ENCODE measurements at regions not wholly inside any gene's neighbourhood (a gene's known extent, or its start where the extent isn't known, plus 50 kb on each side); places are given as distances from the start of the nearest gene placed in this dataset.

DNA sequence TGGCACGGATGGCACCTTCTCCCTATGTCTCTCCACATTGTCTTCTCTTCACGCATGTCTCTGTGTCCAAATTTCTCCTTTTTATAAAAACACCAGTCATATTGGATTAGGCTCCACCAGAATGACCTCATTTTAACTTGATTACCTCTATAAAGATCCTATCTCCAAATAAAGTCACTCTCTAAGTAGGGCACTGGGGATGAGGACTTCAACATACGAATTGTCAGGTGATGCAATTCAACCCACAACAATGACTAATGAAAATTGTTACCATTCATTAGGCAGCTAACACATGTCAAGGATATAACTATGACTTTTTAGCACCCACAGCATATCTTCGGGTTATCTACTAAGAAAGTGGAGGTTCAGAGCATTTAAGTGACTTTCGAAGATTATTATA lies 55.5 kb upstream of the USP47 start:
- DNase-seq (ENCODE audit: low spot score) = no peak

DNA sequence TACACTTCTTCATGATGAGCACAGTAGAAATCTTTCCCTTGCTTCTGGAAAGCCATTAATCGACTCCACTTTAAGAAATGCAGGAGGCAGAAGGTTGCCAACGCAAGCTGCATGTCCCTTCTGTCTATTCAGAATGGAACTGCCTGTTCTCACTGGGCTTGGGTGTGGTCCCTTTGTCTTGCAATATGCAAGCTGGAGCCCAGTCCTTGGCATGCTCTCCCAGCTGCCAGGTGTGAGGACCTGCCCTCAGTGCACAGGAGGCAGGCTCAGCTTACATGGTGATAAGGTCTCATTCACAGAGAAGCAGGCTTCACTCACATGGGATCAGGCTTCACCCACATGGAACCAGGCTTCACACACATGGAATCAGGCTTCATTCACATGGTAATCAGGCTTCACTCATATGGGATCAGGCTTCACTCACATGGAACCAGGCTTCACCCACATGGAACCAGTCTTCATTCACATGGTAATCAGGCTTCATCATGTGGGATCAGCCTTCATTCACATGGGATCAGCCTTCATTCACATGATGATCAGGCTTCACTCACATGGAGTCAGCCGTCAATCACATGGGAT lies 59.2 kb upstream of the USP47 start:
- no peak overlapping the region for H3K14ac ChIP-seq (ENCODE audit: low read length)
- no peak overlapping the region for H2AFZ ChIP-seq (ENCODE audit: low read length)
- no peak overlapping the region for H2BK15ac ChIP-seq (ENCODE audit: low read length)
- H3K23ac ChIP-seq (ENCODE audit: low read depth, low read length, poor library complexity) = no peak overlapping the region
- no peaks in the 10 kb centered on the region for H3K9me3 ChIP-seq (replicated peaks in 1 of 2; ENCODE audit: control insufficient read depth in 2 of 2, insufficient read depth in 1 of 2, low read depth in 1 of 2, low read length in 2 of 2)
- no peak overlapping the region for H4K91ac ChIP-seq (ENCODE audit: low read depth, low read length, poor library complexity)
- no peaks in the 10 kb centered on the region for H3K4me1 ChIP-seq (ENCODE audit: control insufficient read depth in 2 of 2, insufficient read depth in 1 of 2, low read depth in 1 of 2, low read length in 2 of 2)
- no peak overlapping the region for H4K8ac ChIP-seq (ENCODE audit: low read depth, low read length)
- no peak overlapping the region for H3K4me2 ChIP-seq (ENCODE audit: insufficient read depth, low read length, poor library complexity, severe bottlenecking)
- H3K4me3 ChIP-seq (ENCODE audit: low read length in 2 of 2) = peak overlapping the region in 1 of 2 donors; percentile 8
- H3K27me3 ChIP-seq (ENCODE audit: control insufficient read depth in 3 of 3, insufficient read depth in 3 of 3, low read depth in 1 of 3, low read length in 3 of 3) = no peaks in the 10 kb centered on the region
- H3K4ac ChIP-seq (ENCODE audit: low read length) = no peak overlapping the region
- no peaks in the 10 kb centered on the region for H3K79me1 ChIP-seq (ENCODE audit: low read depth, low read length)
- no peak overlapping the region for H2BK12ac ChIP-seq (ENCODE audit: low read length)
- no peak overlapping the region for H2AK5ac ChIP-seq (ENCODE audit: low read depth, low read length)
- no peak overlapping the region for H3K9ac ChIP-seq (ENCODE audit: low read depth, low read length, poor library complexity)
- H2BK120ac ChIP-seq (ENCODE audit: low read depth, low read length) = no peak overlapping the region
- no peak overlapping the region for H2BK5ac ChIP-seq (ENCODE audit: low read length)
- H3K18ac ChIP-seq (ENCODE audit: low read length) = no peak overlapping the region
- H3K27ac ChIP-seq (replicated peaks; ENCODE audit: low read length) = no peak overlapping the region
- no peaks in the 10 kb centered on the region for H3K36me3 ChIP-seq (replicated peaks in 1 of 2; ENCODE audit: control insufficient read depth in 2 of 2, insufficient read depth in 2 of 2, low read length in 2 of 2)
- no CpG with 5 or more reads among the region's 3 CpGs for WGBS, 2 donors (ENCODE audit: extremely low coverage in 2 of 2, insufficient read length in 2 of 2, insufficient replicate concordance in 1 of 2)
- no peak for DNase-seq (ENCODE audit: low spot score)

More for the DNA sequence above, 55.5 kb upstream of the USP47 start:
- Histone ChIP-seq H2AK5ac (ENCODE audit: low read depth, low read length) (no peak overlapping the region), H3K27me3 (ENCODE audit: control insufficient read depth in 3 of 3, insufficient read depth in 3 of 3, low read depth in 1 of 3, low read length in 3 of 3) (no peaks in the 10 kb centered on the region), H2BK5ac (ENCODE audit: low read length) (no peak overlapping the region), H2AFZ (ENCODE audit: low read length) (no peak overlapping the region), H3K14ac (ENCODE audit: low read length) (no peak overlapping the region), H2BK15ac (ENCODE audit: low read length) (no peak overlapping the region), H3K4me1 (ENCODE audit: control insufficient read depth in 2 of 2, insufficient read depth in 1 of 2, low read depth in 1 of 2, low read length in 2 of 2) (no peaks in the 10 kb centered on the region), H3K4me3 (ENCODE audit: low read length in 2 of 2) (no peak overlapping the region), H2BK12ac (ENCODE audit: low read length) (no peak overlapping the region), H4K8ac (ENCODE audit: low read depth, low read length) (no peak overlapping the region), H3K9ac (ENCODE audit: low read depth, low read length, poor library complexity) (no peak overlapping the region), H3K18ac (ENCODE audit: low read length) (no peak overlapping the region), H3K27ac (replicated peaks; ENCODE audit: low read length) (no peak overlapping the region), H3K4me2 (ENCODE audit: insufficient read depth, low read length, poor library complexity, severe bottlenecking) (no peak overlapping the region), H2BK120ac (ENCODE audit: low read depth, low read length) (no peak overlapping the region), H3K23ac (ENCODE audit: low read depth, low read length, poor library complexity) (no peak overlapping the region), H4K91ac (ENCODE audit: low read depth, low read length, poor library complexity) (no peak overlapping the region), H3K9me3 (replicated peaks in 1 of 2; ENCODE audit: control insufficient read depth in 2 of 2, insufficient read depth in 1 of 2, low read depth in 1 of 2, low read length in 2 of 2) (no peaks in the 10 kb centered on the region), H3K79me1 (ENCODE audit: low read depth, low read length) (no peaks in the 10 kb centered on the region), H3K36me3 (replicated peaks in 1 of 2; ENCODE audit: control insufficient read depth in 2 of 2, insufficient read depth in 2 of 2, low read length in 2 of 2) (no peaks in the 10 kb centered on the region), H3K4ac (ENCODE audit: low read length) (no peak overlapping the region)
- WGBS, 2 donors (ENCODE audit: extremely low coverage in 2 of 2, insufficient read length in 2 of 2, insufficient replicate concordance in 1 of 2) = no CpG with 5 or more reads among the region's 5 CpGs

DNA sequence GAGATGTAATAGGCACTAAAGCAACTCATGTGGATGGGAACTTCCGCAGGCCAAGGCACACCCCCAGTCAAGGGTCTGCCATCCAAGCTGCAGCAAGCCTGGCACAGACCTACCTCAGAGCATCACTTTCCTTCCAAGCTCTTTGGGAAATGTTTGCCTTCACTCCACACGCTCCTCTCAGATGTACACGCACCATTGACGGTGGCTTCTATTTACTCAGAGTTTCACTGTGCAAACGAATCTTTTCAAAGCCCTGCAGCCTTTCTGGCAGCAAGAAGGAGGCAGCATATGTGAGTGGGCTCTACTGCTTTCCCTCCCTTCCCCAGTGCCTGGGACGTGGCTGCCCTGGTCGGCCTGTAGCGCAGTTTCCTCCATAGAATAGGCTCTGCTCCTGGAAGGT lies 60.9 kb upstream of the USP47 start:
- no peak overlapping the region for H3K4me3 ChIP-seq (ENCODE audit: low read length in 2 of 2)
- H2BK5ac ChIP-seq (ENCODE audit: low read length) = no peak overlapping the region
- H3K36me3 ChIP-seq (replicated peaks in 1 of 2; ENCODE audit: control insufficient read depth in 2 of 2, insufficient read depth in 2 of 2, low read length in 2 of 2) = no peaks in the 10 kb centered on the region
- no peak overlapping the region for H2BK12ac ChIP-seq (ENCODE audit: low read length)
- H4K91ac ChIP-seq (ENCODE audit: low read depth, low read length, poor library complexity) = no peak overlapping the region
- H3K9ac ChIP-seq (ENCODE audit: low read depth, low read length, poor library complexity) = no peak overlapping the region
- no peak overlapping the region for H2AK5ac ChIP-seq (ENCODE audit: low read depth, low read length)
- no peak for DNase-seq (ENCODE audit: low spot score)
- peaks cover 0 to 5% of the 10 kb centered on the region in 2 donors for H3K4me1 ChIP-seq (ENCODE audit: control insufficient read depth in 2 of 2, insufficient read depth in 1 of 2, low read depth in 1 of 2, low read length in 2 of 2)
- no peak overlapping the region for H2BK120ac ChIP-seq (ENCODE audit: low read depth, low read length)
- no peaks in the 10 kb centered on the region for H3K9me3 ChIP-seq (replicated peaks in 1 of 2; ENCODE audit: control insufficient read depth in 2 of 2, insufficient read depth in 1 of 2, low read depth in 1 of 2, low read length in 2 of 2)
- no peak overlapping the region for H3K4ac ChIP-seq (ENCODE audit: low read length)
- H2BK15ac ChIP-seq (ENCODE audit: low read length) = no peak overlapping the region
- no peak overlapping the region for H3K4me2 ChIP-seq (ENCODE audit: insufficient read depth, low read length, poor library complexity, severe bottlenecking)
- no peak overlapping the region for H2AFZ ChIP-seq (ENCODE audit: low read length)
- H3K14ac ChIP-seq (ENCODE audit: low read length) = peak overlapping the region; percentile 63
- peak overlapping the region; percentile 45 for H3K18ac ChIP-seq (ENCODE audit: low read length)
- no CpG with 5 or more reads among the region's 8 CpGs for WGBS, 2 donors (ENCODE audit: extremely low coverage in 2 of 2, insufficient read length in 2 of 2, insufficient replicate concordance in 1 of 2)
- no peak overlapping the region for H3K27ac ChIP-seq (replicated peaks; ENCODE audit: low read length)
- H3K23ac ChIP-seq (ENCODE audit: low read depth, low read length, poor library complexity) = no peak overlapping the region
- no peak overlapping the region for H4K8ac ChIP-seq (ENCODE audit: low read depth, low read length)
- H3K27me3 ChIP-seq (ENCODE audit: control insufficient read depth in 3 of 3, insufficient read depth in 3 of 3, low read depth in 1 of 3, low read length in 3 of 3) = peaks cover 0 to 6% (median 0%) of the 10 kb centered on the region in 3 experiments
- H3K79me1 ChIP-seq (ENCODE audit: low read depth, low read length) = no peaks in the 10 kb centered on the region

DNA sequence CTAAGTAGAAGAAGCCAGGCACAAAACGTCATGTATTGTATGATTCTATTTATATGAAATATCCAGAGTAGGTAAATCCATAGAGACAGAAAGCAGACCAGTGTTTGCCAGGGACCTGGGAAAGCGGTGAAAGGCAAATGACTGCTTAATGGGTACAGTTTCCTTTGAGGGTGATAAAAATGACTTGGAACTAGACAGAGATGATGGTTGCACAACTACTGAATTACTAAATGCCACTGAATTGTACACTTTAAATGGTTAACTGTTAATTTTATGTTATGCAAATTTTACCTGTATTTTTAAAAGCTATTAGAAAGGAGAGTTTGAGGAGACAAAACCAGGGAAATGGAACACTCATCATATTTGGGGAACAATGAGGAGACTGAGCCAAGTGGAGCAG lies 61.8 kb upstream of the USP47 start:
- H3K9ac ChIP-seq (ENCODE audit: low read depth, low read length, poor library complexity) = no peak overlapping the region
- H3K9me3 ChIP-seq (replicated peaks in 1 of 2; ENCODE audit: control insufficient read depth in 2 of 2, insufficient read depth in 1 of 2, low read depth in 1 of 2, low read length in 2 of 2) = no peaks in the 10 kb centered on the region
- H3K36me3 ChIP-seq (replicated peaks in 1 of 2; ENCODE audit: control insufficient read depth in 2 of 2, insufficient read depth in 2 of 2, low read length in 2 of 2) = no peaks in the 10 kb centered on the region
- H3K14ac ChIP-seq (ENCODE audit: low read length) = no peak overlapping the region
- H3K18ac ChIP-seq (ENCODE audit: low read length) = no peak overlapping the region
- H4K91ac ChIP-seq (ENCODE audit: low read depth, low read length, poor library complexity) = no peak overlapping the region
- H2BK15ac ChIP-seq (ENCODE audit: low read length) = no peak overlapping the region
- no peak overlapping the region for H2BK120ac ChIP-seq (ENCODE audit: low read depth, low read length)
- no peak overlapping the region for H3K27ac ChIP-seq (replicated peaks; ENCODE audit: low read length)
- no peak for DNase-seq (ENCODE audit: low spot score)
- no peak overlapping the region for H3K23ac ChIP-seq (ENCODE audit: low read depth, low read length, poor library complexity)
- no peak overlapping the region for H2AK5ac ChIP-seq (ENCODE audit: low read depth, low read length)
- H2BK5ac ChIP-seq (ENCODE audit: low read length) = no peak overlapping the region
- H2AFZ ChIP-seq (ENCODE audit: low read length) = no peak overlapping the region
- no peak overlapping the region for H3K4me2 ChIP-seq (ENCODE audit: insufficient read depth, low read length, poor library complexity, severe bottlenecking)
- H3K4ac ChIP-seq (ENCODE audit: low read length) = no peak overlapping the region
- WGBS, 2 donors (ENCODE audit: extremely low coverage in 2 of 2, insufficient read length in 2 of 2, insufficient replicate concordance in 1 of 2) = no CpG with 5 or more reads among the region's 2 CpGs
- no peak overlapping the region for H4K8ac ChIP-seq (ENCODE audit: low read depth, low read length)
- peaks cover 0 to 8% (median 0%) of the 10 kb centered on the region in 3 experiments for H3K27me3 ChIP-seq (ENCODE audit: control insufficient read depth in 3 of 3, insufficient read depth in 3 of 3, low read depth in 1 of 3, low read length in 3 of 3)
- no peaks in the 10 kb centered on the region for H3K79me1 ChIP-seq (ENCODE audit: low read depth, low read length)
- H3K4me3 ChIP-seq (ENCODE audit: low read length in 2 of 2) = no peak overlapping the region
- H3K4me1 ChIP-seq (ENCODE audit: control insufficient read depth in 2 of 2, insufficient read depth in 1 of 2, low read depth in 1 of 2, low read length in 2 of 2) = peaks cover 0 to 6% of the 10 kb centered on the region in 2 donors
- no peak overlapping the region for H2BK12ac ChIP-seq (ENCODE audit: low read length)
